ENCODE measurements at regions not wholly inside any gene's neighbourhood (a gene's known extent, or its start where the extent isn't known, plus 50 kb on each side); places are given as distances from the start of the nearest gene placed in this dataset.

- no peak for TF ChIP-seq CTCF (conservative IDR thresholded peaks at IDR 0.05; ENCODE audit: low read depth, low read length)
- H3K4me3 ChIP-seq (ENCODE audit: low read depth, low read length) = no peak overlapping the region
- DNase-seq (ENCODE audit: low read depth) = no peak
These were observed 74.5 kb downstream of the ZIC5 start for GRCh38 chr13:99897076-99897440.

- DNase-seq (ENCODE audit: low read depth) = no peak
- H3K4me3 ChIP-seq (ENCODE audit: low read depth, low read length) = no peak overlapping the region
- no peak for TF ChIP-seq CTCF (conservative IDR thresholded peaks at IDR 0.05; ENCODE audit: low read depth, low read length)
These were observed 75.0 kb downstream of the ZIC5 start for GRCh38 chr13:99896369-99897075.

GRCh38 chr13:99895444-99896368 is 75.9 kb downstream of the ZIC5 start:
- TF ChIP-seq CTCF (conservative IDR thresholded peaks at IDR 0.05; ENCODE audit: low read depth, low read length) = no peak
- DNase-seq (ENCODE audit: low read depth) = no peak
- peak overlapping the region; percentile 39 for H3K4me3 ChIP-seq (ENCODE audit: low read depth, low read length)

GRCh38 chr13:99894840-99895443 is 76.6 kb downstream of the ZIC5 start:
- H3K4me3 ChIP-seq (ENCODE audit: low read depth, low read length) = peak overlapping the region; percentile 39
- no peak for DNase-seq (ENCODE audit: low read depth)
- no peak for TF ChIP-seq CTCF (conservative IDR thresholded peaks at IDR 0.05; ENCODE audit: low read depth, low read length)

GRCh38 chr13:99894105-99894839 is 77.3 kb downstream of the ZIC5 start:
- DNase-seq (ENCODE audit: low read depth) = no peak
- H3K4me3 ChIP-seq (ENCODE audit: low read depth, low read length) = no peak overlapping the region
- TF ChIP-seq CTCF (conservative IDR thresholded peaks at IDR 0.05; ENCODE audit: low read depth, low read length) = no peak

GRCh38 chr13:99893567-99893966 is 78.0 kb downstream of the ZIC5 start:
- no peak for DNase-seq (ENCODE audit: low read depth)
- no peak for TF ChIP-seq CTCF (conservative IDR thresholded peaks at IDR 0.05; ENCODE audit: low read depth, low read length)
- no peak overlapping the region for H3K4me3 ChIP-seq (ENCODE audit: low read depth, low read length)
